SHP77 treated with DMSO at 0.1 percent for 48 hours (cell line): ENCODE measurements at regions not wholly inside any gene's neighbourhood (a gene's known extent, or its start where the extent isn't known, plus 50 kb on each side); places are given as distances from the start of the nearest gene placed in this dataset.
"Not testable (repeated sequence)": the region's sequence is repeated elsewhere in the genome, so short reads cannot be mapped to it uniquely, and the experiment has no call there.

Source experiments
- DNase-seq: peaks from one replicate; lab custom pipeline; 2025; lab: John Stamatoyannopoulos, UW

- DNase-seq, result no peak
Observed at GRCh38 chr15:77862651-77863104, 214.8 kb downstream of the TBC1D2B start.

DNA sequence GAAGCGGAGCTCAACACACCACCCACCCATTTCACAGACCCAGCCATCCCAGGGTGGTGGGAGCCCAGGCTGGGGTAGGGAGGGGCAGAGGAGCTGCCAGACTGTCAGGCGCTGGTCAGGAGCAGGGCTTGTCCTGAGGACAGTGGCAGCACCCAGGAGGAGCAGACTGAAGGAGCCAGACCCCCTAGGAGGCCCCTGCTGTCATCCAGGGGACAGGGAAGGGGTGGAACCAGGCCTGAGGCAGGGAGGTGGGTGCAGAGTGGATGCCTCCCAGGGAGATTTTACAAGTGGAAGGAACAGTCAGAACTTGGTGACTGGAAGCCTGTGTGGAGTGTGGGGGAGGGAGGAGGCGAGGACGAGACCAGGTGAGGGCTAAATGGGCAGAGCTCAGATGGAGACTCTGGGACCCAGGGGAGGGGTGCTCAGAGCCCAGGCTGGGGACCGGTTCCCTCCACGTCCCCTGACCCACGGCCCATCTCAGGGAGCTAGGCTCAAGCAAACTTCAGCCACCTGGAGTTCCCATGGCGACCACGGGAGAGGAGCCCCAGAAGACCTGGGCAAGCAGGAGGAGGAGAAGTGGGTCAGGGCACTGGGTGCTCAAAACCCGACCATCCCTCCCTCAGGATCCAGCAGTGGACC, 215.4 kb downstream of the TBC1D2B start:
- DNase-seq, result not testable (repeated sequence)

DNA sequence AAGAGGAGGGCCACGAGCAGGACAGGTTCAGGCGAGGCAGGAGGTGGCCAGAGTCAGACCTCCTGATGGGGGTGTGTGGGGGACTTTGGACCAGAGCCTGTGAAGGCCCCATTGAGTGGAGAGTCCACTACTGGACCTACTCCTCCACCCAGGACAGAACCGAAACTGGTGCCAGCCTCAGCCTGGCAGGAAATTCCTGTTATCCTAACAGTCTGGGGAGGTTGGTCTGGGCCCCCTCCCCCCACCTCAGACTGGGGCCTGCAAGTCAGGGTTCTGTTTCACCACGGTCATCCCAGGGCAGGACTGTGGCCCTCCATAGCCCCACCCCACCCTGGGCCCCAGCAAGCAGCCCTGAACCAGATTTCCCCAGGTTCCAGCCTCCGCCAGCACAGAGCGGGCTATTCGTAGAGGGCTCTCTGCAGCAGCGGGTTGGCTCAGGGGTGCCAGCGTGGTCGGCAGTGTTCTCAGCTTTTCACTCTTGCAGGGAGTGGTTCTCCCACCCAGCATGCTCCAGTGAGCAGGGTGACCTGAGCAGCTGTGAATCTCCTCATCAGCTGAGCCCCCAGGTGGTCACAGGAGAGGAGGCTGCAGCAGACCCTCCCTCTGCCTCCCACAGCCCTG, 217.3 kb downstream of the TBC1D2B start:
- DNase-seq, result no peak

- DNase-seq, result no peak
Observed at GRCh38 chr15:77859491-77860060, 217.9 kb downstream of the TBC1D2B start.

- no peak for DNase-seq
Observed at GRCh38 chr15:77858792-77859490, 218.6 kb downstream of the TBC1D2B start.

GRCh38 chr15:77857419-77857818, 220.1 kb downstream of the TBC1D2B start:
- no peak for DNase-seq

DNA sequence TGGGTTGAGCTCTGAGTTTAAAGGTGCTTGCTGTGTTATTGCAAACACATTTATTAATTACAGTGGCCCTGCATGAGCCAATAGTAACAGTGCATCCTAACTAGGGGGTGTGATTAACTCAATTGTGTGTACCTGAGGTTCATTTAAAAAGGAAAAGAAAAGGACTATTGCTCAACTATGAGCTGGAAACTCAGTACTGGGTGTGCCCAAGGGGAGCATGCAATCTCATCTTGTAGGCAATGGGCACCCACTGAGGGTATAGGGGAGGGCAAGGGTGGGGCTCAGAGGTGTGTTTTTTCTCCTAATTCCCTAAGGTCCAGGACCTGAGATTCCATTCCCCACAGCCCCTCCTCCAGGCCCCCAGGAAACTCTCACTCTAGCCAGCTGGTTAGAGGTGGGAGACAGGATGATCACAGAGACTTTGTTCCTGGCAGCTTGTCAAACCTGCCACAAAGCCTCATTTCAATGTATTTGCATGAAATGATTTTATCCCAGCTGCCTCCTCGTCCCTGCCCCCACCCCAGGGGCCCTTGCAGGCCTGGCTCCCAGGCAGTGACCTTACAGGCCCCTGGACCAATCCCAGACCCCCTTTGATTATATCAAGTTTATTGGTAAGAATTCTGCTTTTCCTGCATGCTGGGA, 220.7 kb downstream of the TBC1D2B start:
- DNase-seq, result no peak

- DNase-seq, result no peak
Observed at GRCh38 chr15:77855871-77856270, 221.6 kb downstream of the TBC1D2B start.

DNA sequence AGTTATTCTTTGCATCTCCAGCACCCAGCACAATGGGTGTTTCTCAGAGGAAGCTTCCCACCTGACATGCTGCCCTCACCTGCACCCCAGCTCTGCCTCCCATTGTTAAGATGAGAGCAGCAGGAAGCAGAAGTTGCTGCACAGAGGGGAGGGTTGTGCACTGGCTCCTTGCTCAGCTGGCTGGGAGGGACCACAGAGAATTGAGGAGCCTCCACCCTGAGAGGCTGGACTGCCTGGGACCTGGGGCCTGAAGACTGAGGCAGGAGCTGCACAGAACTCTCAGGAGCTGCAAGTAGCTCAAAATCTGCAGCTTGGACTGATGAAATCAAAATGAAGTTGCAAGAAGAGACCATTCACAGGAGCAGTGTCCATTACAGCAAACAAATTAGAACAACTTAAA, 222.3 kb upstream of the LINGO1 start:
- no peak for DNase-seq

DNA sequence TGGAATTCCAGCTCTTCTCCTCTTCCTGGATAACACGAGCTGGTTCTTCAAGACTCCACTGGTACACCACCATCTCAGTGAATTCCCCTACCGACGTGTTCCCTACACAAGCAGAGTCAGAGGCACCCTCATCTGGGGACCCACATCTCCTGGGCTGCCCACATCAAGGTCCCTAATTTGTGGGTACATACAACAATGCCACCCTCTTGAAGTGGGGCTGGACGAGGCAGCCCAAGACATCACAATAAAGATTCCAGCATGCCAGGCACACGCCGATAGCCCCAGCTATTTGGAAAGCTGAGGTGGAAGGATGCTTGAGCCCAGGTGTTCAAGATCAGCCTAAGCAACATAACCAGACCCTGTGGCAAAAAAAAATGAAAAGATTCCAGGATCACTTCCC, 221.2 kb upstream of the LINGO1 start:
- DNase-seq, result no peak

GRCh38 chr15:77853008-77853328, 220.3 kb upstream of the LINGO1 start:
- no peak for DNase-seq

DNA sequence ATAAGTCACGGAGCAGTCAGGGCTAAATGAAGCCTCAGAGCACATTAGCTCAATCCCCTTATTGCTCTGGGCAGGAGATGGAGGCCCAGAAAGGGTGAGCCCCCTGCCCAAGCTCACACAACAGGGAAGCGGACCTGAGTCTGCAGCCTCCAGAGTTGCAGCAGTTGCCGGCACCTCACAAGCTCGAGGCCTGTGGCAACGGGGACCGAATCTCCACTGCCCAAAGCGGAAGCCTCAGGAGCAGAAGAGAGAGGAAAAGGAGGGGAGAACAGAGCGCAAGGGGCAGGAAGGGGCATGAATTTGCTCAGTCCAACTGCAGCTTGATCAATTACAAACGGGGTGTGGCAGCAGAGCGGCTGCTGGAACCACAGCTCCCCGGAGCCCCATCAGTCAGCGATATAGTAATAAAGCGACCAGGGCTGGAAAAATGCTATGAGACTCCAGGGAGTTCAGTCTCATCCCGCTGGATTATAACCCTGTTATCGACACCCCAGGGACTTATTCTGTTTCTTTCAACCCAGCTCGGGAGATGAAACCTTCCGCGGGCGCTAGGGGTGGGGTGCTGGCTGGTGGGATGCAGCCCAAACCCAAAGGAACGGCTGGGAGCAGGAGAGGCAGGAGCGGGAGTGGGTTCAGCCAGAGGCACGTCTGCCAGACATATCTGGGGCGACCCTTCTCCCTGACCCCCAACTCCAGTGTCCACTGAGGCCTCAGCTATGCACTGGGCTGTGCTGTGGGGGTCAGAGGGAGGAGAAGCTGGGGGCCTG, 219.7 kb upstream of the LINGO1 start:
- DNase-seq, result no peak

GRCh38 chr15:77851691-77852090, 219.0 kb upstream of the LINGO1 start:
- no peak for DNase-seq

DNA sequence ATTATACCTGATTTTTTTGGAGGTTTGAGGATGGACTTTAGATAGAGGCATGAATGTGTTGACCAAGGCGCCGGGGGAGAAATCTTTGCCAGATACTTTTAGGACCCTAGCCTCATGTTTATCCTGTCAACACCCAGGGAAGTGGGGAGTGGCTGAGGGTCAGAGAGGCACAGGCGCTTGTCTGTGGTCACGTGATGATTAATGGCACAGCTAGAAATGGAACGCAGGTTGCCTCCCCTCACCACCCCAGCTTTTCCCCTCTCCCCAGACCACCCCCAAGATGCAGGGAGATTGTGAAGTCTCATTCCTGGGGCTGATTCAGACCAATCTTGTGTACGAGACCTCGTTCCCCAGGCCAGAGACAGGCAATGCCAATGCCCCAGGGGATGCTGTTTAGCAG, 218.4 kb upstream of the LINGO1 start:
- DNase-seq, result no peak

GRCh38 chr15:77846986-77847385, 214.3 kb upstream of the LINGO1 start:
- DNase-seq, result no peak

DNA sequence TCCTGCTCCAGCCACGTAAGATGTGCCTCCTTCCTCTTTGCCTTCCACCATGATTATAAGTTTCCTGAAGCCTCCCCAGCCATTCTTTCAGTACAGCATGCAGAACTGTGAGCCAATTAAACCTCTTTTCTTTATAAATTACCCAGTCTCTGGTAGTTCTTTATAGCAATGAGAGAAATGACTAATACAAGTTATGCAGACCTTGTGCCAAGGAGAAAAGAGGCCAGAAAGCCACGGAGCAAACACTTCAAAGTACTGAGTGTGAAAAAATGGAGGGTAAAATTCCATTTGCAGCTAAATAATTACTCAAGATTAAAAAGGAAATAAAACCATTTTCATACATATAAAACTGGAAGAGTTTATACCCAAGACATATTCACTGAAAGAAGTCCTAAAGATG, 213.6 kb upstream of the LINGO1 start:
- no peak for DNase-seq

DNA sequence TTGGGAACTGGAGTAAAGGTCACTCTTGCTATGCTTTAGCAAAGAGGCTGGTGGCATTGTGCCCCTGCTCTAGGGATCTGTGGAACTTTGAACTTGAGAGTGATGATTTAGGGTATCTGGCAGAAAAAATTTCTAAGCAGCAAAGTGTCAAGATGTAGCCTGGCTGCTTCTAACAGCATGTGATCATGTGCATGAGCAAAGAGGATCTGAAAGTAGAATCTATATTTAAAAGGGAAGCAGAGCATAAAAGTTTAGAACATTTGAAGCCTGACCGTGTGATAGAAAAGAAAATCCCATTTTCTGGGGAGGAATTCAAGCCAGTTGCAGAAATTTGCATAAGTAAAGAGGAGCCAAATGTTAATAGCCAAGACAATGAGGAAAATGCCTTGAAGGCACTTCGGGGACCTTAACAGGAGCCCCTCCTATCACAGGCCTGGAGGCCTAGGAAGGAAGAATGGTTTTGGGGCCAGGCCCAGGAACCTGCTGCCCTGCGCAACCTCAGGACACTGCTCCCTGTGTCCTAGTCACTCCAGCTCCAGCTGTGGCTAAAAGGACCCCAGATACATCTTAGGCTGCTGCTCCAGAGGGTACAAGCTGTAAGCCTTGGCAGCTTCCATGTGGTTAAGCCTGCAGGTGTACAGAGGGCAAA, 212.2 kb upstream of the LINGO1 start:
- DNase-seq, result no peak

GRCh38 chr15:77843546-77843945, 210.8 kb upstream of the LINGO1 start:
- no peak for DNase-seq

DNA sequence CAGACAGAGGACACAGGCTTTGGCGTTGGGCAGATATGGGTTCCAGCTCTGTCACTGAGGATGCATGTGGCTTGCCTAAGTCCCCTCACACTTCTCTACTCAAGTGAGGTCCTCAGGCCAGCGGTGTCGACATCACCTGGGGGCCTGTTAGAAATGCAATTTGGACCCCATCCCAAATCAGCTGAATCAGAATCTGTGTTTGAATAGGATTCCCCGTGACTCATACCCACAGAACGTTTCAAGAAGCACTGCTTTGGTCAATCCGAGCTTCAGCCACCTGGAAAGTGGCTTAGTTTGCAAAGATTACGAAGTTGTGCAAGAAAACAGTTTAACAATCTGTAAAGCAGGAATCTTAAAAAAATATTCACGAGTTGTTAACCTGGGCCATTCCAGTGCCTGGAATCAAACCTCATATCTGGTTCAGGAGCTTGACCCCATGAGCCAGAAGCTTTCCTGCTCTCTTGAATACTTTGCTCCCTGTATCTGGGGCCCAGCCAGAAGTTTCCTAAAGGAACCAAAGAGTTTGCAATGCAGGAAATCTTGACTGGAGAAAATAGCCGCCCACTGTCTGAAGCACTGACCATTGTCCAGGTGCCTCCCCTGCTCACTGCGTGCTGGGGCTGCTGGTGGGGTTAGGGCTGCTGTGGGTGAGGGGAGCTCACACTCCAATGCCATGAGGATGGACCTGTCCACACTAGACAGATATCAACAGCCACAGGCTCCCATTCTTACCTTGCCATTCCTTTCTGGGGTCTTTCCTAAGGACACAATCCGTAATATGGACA, 208.5 kb upstream of the LINGO1 start:
- DNase-seq, result no peak
